ENCODE measurements at regions not wholly inside any gene's neighbourhood (a gene's known extent, or its start where the extent isn't known, plus 50 kb on each side); places are given as distances from the start of the nearest gene placed in this dataset.

- TF ChIP-seq RAD21 (IDR thresholded peaks at IDR 0.05) (no peak), CTCF (IDR thresholded peaks at IDR 0.05; ENCODE audit: low read depth, low read length, missing input control) (no peak)
These were observed 166.4 kb downstream of the C16orf95 start for GRCh38 chr16:87150681-87151280.

All from liver (tissue), 3 donors.